Mesodermal cell (in vitro differentiated cells): ENCODE measurements at regions not wholly inside any gene's neighbourhood (a gene's known extent, or its start where the extent isn't known, plus 50 kb on each side); places are given as distances from the start of the nearest gene placed in this dataset.

Experiments
- H3K27ac ChIP-seq: 2 replicates; pipeline ENCODE4 v1.7.0; 2013; ENCODE audit warnings: mild to moderate bottlenecking, low read depth, low read length, moderate library complexity; ENCODE audit not compliant: severe bottlenecking
- H3K36me3 ChIP-seq: 2 replicates; pipeline ENCODE4 v1.7.1; 2013; ENCODE audit warnings: mild to moderate bottlenecking, low read length, moderate library complexity; ENCODE audit not compliant: control insufficient read depth, insufficient read depth
- H3K4me1 ChIP-seq: one replicate; pipeline ENCODE4 v1.7.1; 2013; ENCODE audit warnings: mild to moderate bottlenecking, low read length; ENCODE audit not compliant: insufficient read depth, control insufficient read depth, poor library complexity, severe bottlenecking
- H3K4me3 ChIP-seq: 2 replicates; pipeline ENCODE4 v1.7.0; 2013; ENCODE audit warnings: low read length, control low read depth, mild to moderate bottlenecking; ENCODE audit not compliant: insufficient read depth, poor library complexity, severe bottlenecking; ENCODE audit errors: extremely low read depth
- H3K9me3 ChIP-seq: 2 replicates; pipeline ENCODE4 v1.7.1; 2013; ENCODE audit warnings: mild to moderate bottlenecking, low read length, moderate library complexity; ENCODE audit not compliant: control insufficient read depth
- WGBS, 2 experiments: methylation state at CpG; one replicate each; pipeline ENCODE4 v1.1.5; 2013; ENCODE audit warnings: missing lambda C conversion rate in 2 of 2; ENCODE audit not compliant: insufficient coverage in 2 of 2; 5-methylcytosine and 5-hydroxymethylcytosine counted together

GRCh38 chr1:214957330-214958137, 125.0 kb upstream of the KCNK2 start:
- H3K4me1 ChIP-seq = peaks cover 4% of the 10 kb centered on the region
- 77 to 92% methylated on average over 4 to 6 of the region's 8 CpGs for WGBS, 2 experiments
- no peak overlapping the region for H3K4me3 ChIP-seq
- peak overlapping the region; percentile 43 for H3K27ac ChIP-seq
- no peaks in the 10 kb centered on the region for H3K36me3 ChIP-seq
- no peaks in the 10 kb centered on the region for H3K9me3 ChIP-seq

GRCh38 chr1:214958486-214958885, 124.1 kb upstream of the KCNK2 start:
- H3K9me3 ChIP-seq = no peaks in the 10 kb centered on the region
- 88 to 100% methylated on average over 1 of the region's 2 CpGs for WGBS, 2 experiments
- peaks cover 4% of the 10 kb centered on the region for H3K4me1 ChIP-seq
- H3K27ac ChIP-seq = no peak overlapping the region
- H3K4me3 ChIP-seq = no peak overlapping the region
- no peaks in the 10 kb centered on the region for H3K36me3 ChIP-seq

GRCh38 chr1:214966346-214966745, 116.2 kb upstream of the KCNK2 start:
- Histone ChIP-seq H3K4me1 (peaks cover 6% of the 10 kb centered on the region), H3K9me3 (no peaks in the 10 kb centered on the region), H3K27ac (no peak overlapping the region), H3K36me3 (no peaks in the 10 kb centered on the region), H3K4me3 (no peak overlapping the region)
- 80 to 83% methylated on average over 1 to 3 of the region's 3 CpGs for WGBS, 2 experiments

- no peaks in the 10 kb centered on the region for H3K36me3 ChIP-seq
- H3K9me3 ChIP-seq = no peaks in the 10 kb centered on the region
- H3K4me3 ChIP-seq = no peak overlapping the region
- 90 to 100% methylated on average over 1 to 3 of the region's 5 CpGs for WGBS, 2 experiments
- H3K27ac ChIP-seq = no peak overlapping the region
- peaks cover 6% of the 10 kb centered on the region for H3K4me1 ChIP-seq
These were observed 114.5 kb upstream of the KCNK2 start for GRCh38 chr1:214967865-214968575.

GRCh38 chr1:214970016-214970415, 112.5 kb upstream of the KCNK2 start:
- Histone ChIP-seq H3K4me1 (peaks cover 6% of the 10 kb centered on the region), H3K4me3 (no peak overlapping the region), H3K9me3 (no peaks in the 10 kb centered on the region), H3K36me3 (no peaks in the 10 kb centered on the region), H3K27ac (no peak overlapping the region)
- no CpG with 5 or more reads among the region's 1 CpG for WGBS, 2 experiments

GRCh38 chr1:214971071-214971470, 111.5 kb upstream of the KCNK2 start:
- Histone ChIP-seq H3K36me3 (no peaks in the 10 kb centered on the region), H3K4me1 (peaks cover 6% of the 10 kb centered on the region), H3K4me3 (no peak overlapping the region), H3K9me3 (no peaks in the 10 kb centered on the region), H3K27ac (no peak overlapping the region)
- 50 to 63% methylated on average over 1 to 2 of the region's 2 CpGs for WGBS, 2 experiments

- no peak overlapping the region for H3K4me3 ChIP-seq
- no CpG with 5 or more reads among the region's 2 CpGs for WGBS, 2 experiments
- H3K36me3 ChIP-seq = no peaks in the 10 kb centered on the region
- no peaks in the 10 kb centered on the region for H3K9me3 ChIP-seq
- no peaks in the 10 kb centered on the region for H3K4me1 ChIP-seq
- no peak overlapping the region for H3K27ac ChIP-seq
These were observed 108.5 kb upstream of the KCNK2 start for GRCh38 chr1:214974002-214974401.

GRCh38 chr1:214976665-214977064, 105.9 kb upstream of the KCNK2 start:
- no peaks in the 10 kb centered on the region for H3K36me3 ChIP-seq
- 50 to 52% methylated on average over 3 of the region's 5 CpGs for WGBS, 2 experiments

GRCh38 chr1:214977110-214977509, 105.4 kb upstream of the KCNK2 start:
- 60% methylated on average over 3 of the region's 3 CpGs; no CpG with 5 or more reads in 1 of the 2 experiments for WGBS, 2 experiments

More at GRCh38 chr1:214976665-214977064, 105.9 kb upstream of the KCNK2 start:
- Histone ChIP-seq H3K9me3 (no peaks in the 10 kb centered on the region), H3K4me3 (no peak overlapping the region), H3K27ac (no peak overlapping the region), H3K4me1 (no peaks in the 10 kb centered on the region)

GRCh38 chr1:214977700-214978374, 104.7 kb upstream of the KCNK2 start:
- Histone ChIP-seq H3K27ac (no peak overlapping the region), H3K4me3 (no peak overlapping the region), H3K9me3 (no peaks in the 10 kb centered on the region), H3K4me1 (peaks cover under 1% of the 10 kb centered on the region), H3K36me3 (no peaks in the 10 kb centered on the region)
- 80 to 93% methylated on average over 1 to 4 of the region's 6 CpGs for WGBS, 2 experiments

More at GRCh38 chr1:214977110-214977509, 105.4 kb upstream of the KCNK2 start:
- no peaks in the 10 kb centered on the region for H3K36me3 ChIP-seq
- H3K27ac ChIP-seq = no peak overlapping the region
- H3K4me1 ChIP-seq = no peaks in the 10 kb centered on the region
- H3K9me3 ChIP-seq = no peaks in the 10 kb centered on the region
- no peak overlapping the region for H3K4me3 ChIP-seq
